CD4-positive, CD25-positive, alpha-beta regulatory T cell (primary cell): ENCODE measurements at regions not wholly inside any gene's neighbourhood (a gene's known extent, or its start where the extent isn't known, plus 50 kb on each side); places are given as distances from the start of the nearest gene placed in this dataset.

Experiments
- ATAC-seq, 2 donors: fragments of 150-1000 bp; cut with Tn5 transposase; one replicate each; pipeline ENCODE4 v1.10.0; 2021; ENCODE audit warnings: low read depth in 2 of 2, moderate number of reproducible peaks in 2 of 2, moderate library complexity in 1 of 2
- DNase-seq, 3 donors: peaks; one replicate each; pipeline versions ENCODE4 v3.0.0 to v3.0.0-alpha.2; 2012 to 2022; ENCODE audit warnings: mixed read lengths in 1 of 3
- H3K27ac ChIP-seq: one replicate; pipeline ENCODE4 v1.7.0; 2013; ENCODE audit warnings: mild to moderate bottlenecking, low read length; ENCODE audit not compliant: insufficient read depth, poor library complexity, severe bottlenecking
- H3K27me3 ChIP-seq: one replicate; pipeline ENCODE4 v1.7.0; 2013; ENCODE audit warnings: low read length; ENCODE audit not compliant: control insufficient read depth, insufficient read depth
- H3K36me3 ChIP-seq: one replicate; pipeline ENCODE4 v1.7.0; 2013; ENCODE audit warnings: mild to moderate bottlenecking, low read length, moderate library complexity; ENCODE audit not compliant: control insufficient read depth, insufficient read depth
- H3K4me1 ChIP-seq: 2 replicates; pipeline ENCODE4 v1.7.0; 2013; ENCODE audit warnings: mild to moderate bottlenecking, low read length; ENCODE audit not compliant: insufficient read depth, control insufficient read depth, poor library complexity, severe bottlenecking
- H3K4me3 ChIP-seq: one replicate; pipeline ENCODE4 v1.7.0; 2013; ENCODE audit warnings: low read depth, mild to moderate bottlenecking, low read length, moderate library complexity
- H3K9me3 ChIP-seq, 2 experiments: 1 replicate in 1 of 2; 2 replicates in 1 of 2; pipeline ENCODE4 v1.7.0; 2013; ENCODE audit warnings: low read length in 2 of 2, mild to moderate bottlenecking in 1 of 2, moderate library complexity in 1 of 2; ENCODE audit not compliant: control insufficient read depth in 2 of 2
- H3K27ac Mint-ChIP-seq, 3 donors: one replicate each; pipeline ENCODE4 v1.8.0; 2020 to 2022; ENCODE audit warnings: mild to moderate bottlenecking in 3 of 3, mixed read lengths in 3 of 3, moderate library complexity in 2 of 3
- H3K27me3 Mint-ChIP-seq: one replicate; pipeline ENCODE4 v1.8.0; 2022; ENCODE audit warnings: mild to moderate bottlenecking, mixed read lengths
- H3K36me3 Mint-ChIP-seq: one replicate; pipeline ENCODE4 v1.8.0; 2020; ENCODE audit warnings: mixed read lengths
- H3K4me1 Mint-ChIP-seq, 4 donors: one replicate each; pipeline ENCODE4 v1.8.0; 2020 to 2022; ENCODE audit warnings: mixed read lengths in 4 of 4, mild to moderate bottlenecking in 1 of 4
- H3K4me3 Mint-ChIP-seq, 4 donors: one replicate each; pipeline ENCODE4 v1.8.0; 2020 to 2022; ENCODE audit warnings: mild to moderate bottlenecking in 4 of 4, mixed read lengths in 4 of 4, moderate library complexity in 3 of 4
- H3K9me3 Mint-ChIP-seq, 7 donors: one replicate each; pipeline ENCODE4 v1.8.0; 2020 to 2022; ENCODE audit warnings: mixed read lengths in 7 of 7, mild to moderate bottlenecking in 3 of 7, moderate library complexity in 2 of 7

DNA sequence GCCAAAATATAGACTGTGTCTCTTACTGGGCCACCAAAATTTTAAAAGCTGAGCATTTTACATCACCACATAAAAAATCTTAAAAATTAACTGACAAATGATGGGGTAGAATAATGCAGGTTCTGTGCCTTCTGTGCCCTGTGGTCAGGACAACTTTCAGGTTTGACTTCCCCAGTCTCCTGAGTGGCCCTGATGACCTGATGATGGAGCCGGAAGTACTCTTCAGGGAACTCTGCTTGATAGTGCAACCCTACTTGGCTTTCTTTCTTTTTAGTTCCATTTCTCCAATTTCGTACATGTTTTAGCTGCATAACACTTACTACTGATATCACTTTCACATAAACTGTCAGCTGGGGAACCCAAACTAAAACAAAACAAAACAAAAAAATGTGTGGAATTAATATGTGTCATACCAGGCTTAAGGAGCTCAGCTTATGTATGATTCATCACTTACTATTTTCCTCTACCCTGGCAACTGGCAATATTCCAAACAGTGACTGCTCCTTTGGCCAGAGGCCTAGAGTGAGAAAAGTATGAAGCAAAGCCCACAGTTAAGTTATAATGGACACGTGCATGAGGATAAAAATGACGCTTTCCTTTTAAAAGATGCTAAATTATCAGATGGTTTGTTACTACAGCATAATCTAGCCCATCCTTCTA is 194.3 kb downstream of the BCHE start:
- Mint-ChIP-seq H3K27ac (no peak overlapping the region), H3K4me3 (no peak overlapping the region), H3K36me3 (no peaks in the 10 kb centered on the region), H3K27me3 (no peaks in the 10 kb centered on the region), H3K4me1 (no peaks in the 10 kb centered on the region), H3K9me3 (peaks cover 0 to 19% (median 7%) of the 10 kb centered on the region in 7 donors)
- Histone ChIP-seq H3K36me3 (no peaks in the 10 kb centered on the region), H3K4me3 (no peak overlapping the region), H3K27ac (no peak overlapping the region), H3K4me1 (no peaks in the 10 kb centered on the region), H3K9me3 (peaks cover 0 to 2% of the 10 kb centered on the region in 2 experiments), H3K27me3 (no peaks in the 10 kb centered on the region)
- DNase-seq = no peak
- no peak for ATAC-seq

DNA sequence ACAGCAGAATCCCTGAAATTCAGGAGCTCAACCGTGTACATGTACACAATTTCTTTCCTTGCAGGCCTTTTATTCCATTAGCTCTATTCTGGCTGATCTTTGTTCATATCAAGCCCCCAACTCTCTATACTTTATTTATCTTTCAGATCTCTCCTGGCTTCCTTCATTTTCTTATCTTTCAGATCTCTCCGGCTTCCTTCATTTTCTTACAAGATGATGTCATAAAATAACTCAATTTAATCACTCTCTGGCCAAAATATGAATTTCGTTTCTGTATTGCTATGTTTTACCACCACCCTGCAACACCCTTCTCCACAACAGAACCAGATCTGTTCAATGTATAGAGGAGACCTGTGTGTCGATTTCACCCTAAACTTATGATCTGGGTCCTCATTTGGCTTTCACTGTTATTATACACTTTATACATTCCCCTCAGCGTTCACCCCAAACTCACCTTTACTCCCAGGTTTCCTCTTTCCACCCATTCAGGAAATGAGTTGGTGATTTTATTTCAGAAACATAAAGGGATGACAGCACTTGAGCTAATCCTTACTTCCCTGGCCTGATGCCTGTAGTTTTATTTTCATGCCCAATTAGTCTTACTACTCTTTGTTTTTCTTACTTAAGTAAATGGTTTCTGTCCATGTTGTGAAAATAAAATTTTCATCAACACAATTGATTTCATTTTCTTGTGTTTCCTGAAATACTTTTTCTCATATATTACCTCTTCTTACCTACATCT is 195.5 kb downstream of the BCHE start:
- H3K4me1 ChIP-seq = no peaks in the 10 kb centered on the region
- H3K27ac Mint-ChIP-seq = no peak overlapping the region
- peaks cover 0 to 2% of the 10 kb centered on the region in 2 experiments for H3K9me3 ChIP-seq
- peaks cover 0 to 17% (median 8%) of the 10 kb centered on the region in 7 donors for H3K9me3 Mint-ChIP-seq
- H3K36me3 Mint-ChIP-seq = no peaks in the 10 kb centered on the region
- no peak overlapping the region for H3K4me3 Mint-ChIP-seq
- no peak for DNase-seq
- H3K27ac ChIP-seq = no peak overlapping the region
- no peaks in the 10 kb centered on the region for H3K36me3 ChIP-seq
- ATAC-seq = no peak
- no peaks in the 10 kb centered on the region for H3K27me3 Mint-ChIP-seq
- no peaks in the 10 kb centered on the region for H3K27me3 ChIP-seq
- H3K4me3 ChIP-seq = no peak overlapping the region
- H3K4me1 Mint-ChIP-seq = no peaks in the 10 kb centered on the region

DNA sequence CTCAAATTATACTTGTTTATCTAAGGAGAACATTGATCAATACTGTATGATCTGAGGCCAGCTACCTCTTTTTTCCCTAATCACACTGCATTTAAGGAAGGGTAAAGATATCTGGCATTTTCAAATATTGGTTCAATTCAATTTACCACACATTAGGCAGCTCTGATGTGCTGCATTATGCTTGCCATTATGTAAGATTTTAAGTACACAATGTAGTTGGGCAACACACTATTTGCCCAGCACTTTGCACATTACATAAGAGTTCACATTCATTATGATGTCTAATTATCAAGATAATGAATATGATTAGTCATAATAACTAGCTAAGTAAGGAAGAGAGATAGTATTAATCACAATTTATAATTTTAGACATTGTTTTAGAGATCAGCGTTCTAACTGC is 196.3 kb downstream of the BCHE start:
- Histone ChIP-seq H3K4me3 (no peak overlapping the region), H3K27ac (no peak overlapping the region), H3K36me3 (no peaks in the 10 kb centered on the region), H3K4me1 (no peaks in the 10 kb centered on the region), H3K27me3 (no peaks in the 10 kb centered on the region), H3K9me3 (peaks cover 0 to 2% of the 10 kb centered on the region in 2 experiments)
- Mint-ChIP-seq H3K4me3 (no peak overlapping the region), H3K36me3 (no peaks in the 10 kb centered on the region), H3K27ac (no peak overlapping the region), H3K9me3 (peaks cover 0 to 17% (median 8%) of the 10 kb centered on the region in 7 donors), H3K4me1 (no peaks in the 10 kb centered on the region), H3K27me3 (no peaks in the 10 kb centered on the region)
- ATAC-seq (no peak), DNase-seq (no peak)

DNA sequence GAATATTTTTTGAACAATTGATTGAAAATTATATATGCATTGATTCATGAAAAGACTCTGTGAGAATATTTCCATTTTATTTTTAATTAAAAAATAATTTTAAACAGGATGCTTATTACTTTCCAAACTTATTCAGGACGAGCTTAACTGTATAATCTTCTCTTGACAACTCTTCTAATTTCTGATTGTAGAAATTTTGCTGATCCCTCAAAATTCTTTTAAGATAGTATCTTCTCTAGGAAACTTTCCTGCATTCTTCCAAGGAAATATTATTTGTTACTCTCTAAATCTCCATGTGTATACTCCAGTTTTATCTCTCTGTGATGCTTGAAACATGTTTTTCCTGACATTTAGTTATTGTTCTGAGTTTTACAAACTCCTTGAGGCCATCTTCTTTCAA is 197.2 kb downstream of the BCHE start:
- Mint-ChIP-seq H3K9me3 (peaks cover 0 to 15% (median 10%) of the 10 kb centered on the region in 7 donors), H3K4me3 (no peak overlapping the region), H3K27ac (no peak overlapping the region), H3K27me3 (no peaks in the 10 kb centered on the region), H3K36me3 (no peaks in the 10 kb centered on the region), H3K4me1 (no peaks in the 10 kb centered on the region)
- H3K9me3 ChIP-seq = peaks cover 0 to 2% of the 10 kb centered on the region in 2 experiments
- DNase-seq (no peak), ATAC-seq (no peak)
- no peaks in the 10 kb centered on the region for H3K36me3 ChIP-seq
- H3K4me1 ChIP-seq = no peaks in the 10 kb centered on the region
- no peaks in the 10 kb centered on the region for H3K27me3 ChIP-seq
- H3K4me3 ChIP-seq = no peak overlapping the region
- no peak overlapping the region for H3K27ac ChIP-seq

DNA sequence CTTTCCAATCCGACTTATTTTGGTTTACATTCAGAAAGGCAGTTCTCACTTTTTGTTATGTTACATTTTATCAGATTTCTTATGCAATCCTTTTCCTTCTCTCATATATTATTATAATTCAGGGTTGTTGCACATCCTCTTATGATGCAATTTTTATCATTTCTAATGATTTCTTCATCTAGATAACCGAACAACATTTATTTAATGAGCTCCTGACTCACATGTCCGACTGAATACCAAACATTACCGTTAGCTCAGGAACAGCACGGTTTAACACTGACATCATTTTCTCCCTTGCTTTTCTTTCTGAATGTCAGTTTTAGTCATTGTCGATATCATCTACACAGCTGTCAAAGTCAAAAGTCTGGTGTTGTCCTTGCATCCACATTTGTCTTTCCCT is 199.2 kb downstream of the BCHE start:
- Histone ChIP-seq H3K27ac (no peak overlapping the region), H3K4me1 (no peaks in the 10 kb centered on the region), H3K9me3 (peaks cover 0 to 9% of the 10 kb centered on the region in 2 experiments), H3K4me3 (no peak overlapping the region), H3K36me3 (no peaks in the 10 kb centered on the region), H3K27me3 (no peaks in the 10 kb centered on the region)
- no peak overlapping the region for H3K27ac Mint-ChIP-seq
- no peak for ATAC-seq
- H3K27me3 Mint-ChIP-seq = no peaks in the 10 kb centered on the region
- peaks cover 0 to 23% (median 13%) of the 10 kb centered on the region in 7 donors for H3K9me3 Mint-ChIP-seq
- no peak overlapping the region for H3K4me3 Mint-ChIP-seq
- H3K36me3 Mint-ChIP-seq = no peaks in the 10 kb centered on the region
- H3K4me1 Mint-ChIP-seq = peaks cover 0 to 4% (median 0%) of the 10 kb centered on the region in 4 donors
- no peak for DNase-seq

DNA sequence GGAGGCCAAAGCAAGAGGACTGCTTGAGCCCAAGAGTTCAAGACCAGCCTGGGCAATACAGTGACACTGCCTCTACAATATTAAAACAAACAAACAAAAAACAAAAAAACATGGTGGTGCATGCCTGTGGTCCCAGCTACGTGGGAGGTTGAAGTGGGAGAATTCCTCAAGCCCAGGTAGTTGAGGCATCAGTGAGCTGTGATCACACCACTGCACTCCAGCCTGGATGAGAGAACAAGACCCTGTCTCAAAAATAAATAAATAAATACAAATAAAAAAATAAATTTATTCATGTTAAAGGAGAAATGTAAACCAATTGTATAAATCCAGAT is 200.6 kb downstream of the BCHE start:
- H3K9me3 Mint-ChIP-seq = peaks cover 1 to 29% (median 13%) of the 10 kb centered on the region in 7 donors
- H3K36me3 ChIP-seq = no peaks in the 10 kb centered on the region

DNA sequence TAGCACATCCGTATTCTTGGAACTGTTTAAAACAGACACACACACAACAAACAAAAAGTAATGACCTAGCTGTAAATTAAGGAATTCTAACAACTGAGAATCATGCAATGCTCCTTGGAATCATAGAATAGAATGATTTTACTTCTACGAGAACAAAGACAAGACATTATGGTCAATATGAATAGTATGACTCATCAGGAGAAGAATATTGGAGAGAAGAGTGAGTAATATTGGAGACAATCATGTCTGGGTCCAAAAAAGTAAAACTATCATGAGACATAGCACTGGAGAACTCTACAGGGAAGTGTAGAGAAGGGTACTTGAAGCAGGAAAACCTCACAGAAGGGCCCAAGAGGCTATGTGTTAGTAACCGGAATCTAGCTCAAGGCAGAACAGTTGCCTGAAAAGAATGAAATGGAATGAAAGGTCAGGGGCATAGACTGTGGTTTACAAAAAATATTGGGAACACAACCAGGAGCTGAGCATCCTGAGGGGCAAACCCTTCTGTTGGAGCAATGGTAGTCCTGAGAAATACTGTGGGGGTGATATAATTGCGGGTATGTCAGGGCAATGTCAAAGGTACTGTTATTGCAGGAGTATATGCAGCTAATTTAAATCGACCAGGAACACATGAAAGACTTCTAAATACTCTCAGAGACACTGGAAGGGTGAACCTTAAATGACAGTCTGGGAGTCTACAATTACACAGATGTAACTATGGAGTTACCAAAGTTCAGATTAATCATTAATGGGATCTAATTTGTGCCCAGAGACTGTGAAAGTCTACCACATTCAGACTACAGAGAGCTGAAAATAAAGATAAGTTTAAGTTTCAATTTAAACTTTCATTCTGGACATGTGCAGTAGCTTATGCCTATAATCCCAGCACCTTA is 201.2 kb downstream of the BCHE start:
- Mint-ChIP-seq H3K36me3 (no peaks in the 10 kb centered on the region), H3K4me1 (peaks cover 0 to 4% (median 0%) of the 10 kb centered on the region in 4 donors), H3K4me3 (no peak overlapping the region), H3K27ac (no peak overlapping the region), H3K27me3 (no peaks in the 10 kb centered on the region), H3K9me3 (peaks cover 1 to 33% (median 9%) of the 10 kb centered on the region in 7 donors)
- H3K27ac ChIP-seq = no peak overlapping the region
- H3K36me3 ChIP-seq = no peaks in the 10 kb centered on the region
- no peak for DNase-seq
- no peak for ATAC-seq
- peaks cover 0 to 8% of the 10 kb centered on the region in 2 experiments for H3K9me3 ChIP-seq
- H3K27me3 ChIP-seq = no peaks in the 10 kb centered on the region
- H3K4me3 ChIP-seq = no peak overlapping the region
- no peaks in the 10 kb centered on the region for H3K4me1 ChIP-seq

More for the DNA sequence above, 200.6 kb downstream of the BCHE start:
- DNase-seq (no peak), ATAC-seq (no peak)
- H3K27ac Mint-ChIP-seq = no peak overlapping the region
- Histone ChIP-seq H3K9me3 (peaks cover 0 to 8% of the 10 kb centered on the region in 2 experiments), H3K27me3 (no peaks in the 10 kb centered on the region), H3K27ac (no peak overlapping the region), H3K4me1 (no peaks in the 10 kb centered on the region), H3K4me3 (no peak overlapping the region)
- peaks cover 0 to 4% (median 0%) of the 10 kb centered on the region in 4 donors for H3K4me1 Mint-ChIP-seq
- H3K36me3 Mint-ChIP-seq = no peaks in the 10 kb centered on the region
- no peaks in the 10 kb centered on the region for H3K27me3 Mint-ChIP-seq
- H3K4me3 Mint-ChIP-seq = no peak overlapping the region
